ENCODE measurements at regions not wholly inside any gene's neighbourhood (a gene's known extent, or its start where the extent isn't known, plus 50 kb on each side); places are given as distances from the start of the nearest gene placed in this dataset.

- TF ChIP-seq CTCF (IDR thresholded peaks at IDR 0.05) (no peak), POLR2A (IDR thresholded peaks at IDR 0.05) (no peak)
Observed at GRCh38 chr2:22525681-22526080, 859.3 kb upstream of the KLHL29 start.

All from testis (tissue), 2 donors.